B cell (primary cell): ENCODE measurements at regions not wholly inside any gene's neighbourhood (a gene's known extent, or its start where the extent isn't known, plus 50 kb on each side); places are given as distances from the start of the nearest gene placed in this dataset.

Experiments
- ATAC-seq: fragments of 200-7000 bp; cut with Tn5 transposase; one replicate; pipeline ENCODE4 v1.10.0; 2021; ENCODE audit warnings: low read depth, mild to moderate bottlenecking, moderate number of reproducible peaks, moderate library complexity
- CTCF ChIA-PET: fragments of 350-600 bp; sonication (Branson Sonifier 250); formaldehyde crosslinking; loops from one replicate; lab custom pipeline; 2021; ENCODE audit warnings: antibody characterized with exemption, inconsistent platforms; lab: Charles Lee
- POLR2A ChIA-PET: fragments of 350-600 bp; sonication (Branson Sonifier 250); formaldehyde crosslinking; loops from one replicate; lab custom pipeline; 2021; ENCODE audit warnings: antibody characterized with exemption; lab: Charles Lee
- DNase-seq: peaks from one replicate; pipeline ENCODE4 v3.0.0; 2013
- H2AFZ ChIP-seq: 2 replicates; pipeline ENCODE4 v1.6.1; 2012; ENCODE audit warnings: mild to moderate bottlenecking, low read depth, low read length; ENCODE audit not compliant: insufficient read depth, poor library complexity, severe bottlenecking
- H3K27ac ChIP-seq, 2 donors: 1 replicate in 1 of 2; 2 replicates in 1 of 2; pipeline ENCODE4 v1.5.1; 2012 to 2013; ENCODE audit warnings: low read length in 2 of 2, mild to moderate bottlenecking in 2 of 2, moderate library complexity in 1 of 2
- H3K27me3 ChIP-seq, 4 experiments: fragments of 200-600 bp in 1 of 4; sonication (generic) in 1 of 4; replicated peaks in 1 of 4; 1 replicate in 2 of 4; 2 replicates in 2 of 4; pipeline versions ENCODE4 v1.6.1 to v1.7.0; 2013 to 2016; ENCODE audit warnings: low read length in 3 of 4, mild to moderate bottlenecking in 2 of 4, mixed read lengths in 1 of 4, moderate library complexity in 1 of 4; ENCODE audit not compliant: insufficient read depth in 4 of 4, control insufficient read depth in 3 of 4; ENCODE audit errors: control extremely low read depth in 1 of 4
- H3K36me3 ChIP-seq, 2 experiments: replicated peaks in 1 of 2; 1 replicate in 1 of 2; 2 replicates in 1 of 2; pipeline versions ENCODE4 v1.6.1 to v1.7.1; 2013; ENCODE audit warnings: low read length in 1 of 2; ENCODE audit not compliant: insufficient read depth in 2 of 2, control insufficient read depth in 1 of 2; ENCODE audit errors: control extremely low read depth in 1 of 2, extremely low read depth in 1 of 2
- H3K4me1 ChIP-seq, 2 donors: fragments of 200-600 bp in 1 of 2; sonication (generic) in 1 of 2; 1 replicate in 1 of 2; 2 replicates in 1 of 2; pipeline versions ENCODE4 v1.5.1 to v1.6.1; 2013 to 2017; ENCODE audit warnings: low read length in 2 of 2; ENCODE audit not compliant: control insufficient read depth in 2 of 2, insufficient read depth in 2 of 2
- H3K4me2 ChIP-seq: replicated peaks from 2 replicates; pipeline ENCODE3; 2012; ENCODE audit warnings: mild to moderate bottlenecking, low read depth, low read length; ENCODE audit not compliant: poor library complexity, severe bottlenecking
- H3K4me3 ChIP-seq, 5 experiments: fragments of 200-600 bp in 1 of 5; sonication (generic) in 1 of 5; 1 replicate in 3 of 5; 2 replicates in 2 of 5; pipeline versions ENCODE4 v1.5.1 to v1.7.0; 2011 to 2016; ENCODE audit warnings: low read length in 4 of 5, mild to moderate bottlenecking in 4 of 5, low read depth in 2 of 5, control low read depth in 1 of 5, moderate library complexity in 1 of 5; ENCODE audit not compliant: insufficient read depth in 1 of 5; ENCODE audit errors: control extremely low read depth in 1 of 5, extremely low read depth in 1 of 5
- H3K79me2 ChIP-seq: fragments of 200-600 bp; sonication (generic); one replicate; pipeline ENCODE4 v1.6.0; 2016; ENCODE audit warnings: low read length; ENCODE audit not compliant: control insufficient read depth, insufficient read depth
- H3K9ac ChIP-seq: fragments of 200-600 bp; sonication (generic); 2 replicates; pipeline ENCODE4 v1.6.1; 2017; ENCODE audit warnings: mild to moderate bottlenecking, low read length, moderate library complexity
- H3K9me3 ChIP-seq, 3 donors: one replicate each; pipeline versions ENCODE4 v1.6.1 to v1.7.1; 2013; ENCODE audit warnings: low read length in 2 of 3; ENCODE audit not compliant: control insufficient read depth in 2 of 3, insufficient read depth in 1 of 3; ENCODE audit errors: control extremely low read depth in 1 of 3
- H4K20me1 ChIP-seq: 2 replicates; pipeline ENCODE4 v1.6.0; 2012; ENCODE audit warnings: mild to moderate bottlenecking, low read length; ENCODE audit not compliant: insufficient read depth, control insufficient read depth, poor library complexity, severe bottlenecking
- H3K27ac Mint-ChIP-seq: one replicate; pipeline ENCODE4 v1.8.0; 2021; ENCODE audit warnings: mixed read lengths
- H3K27me3 Mint-ChIP-seq: one replicate; pipeline ENCODE4 v1.8.0; 2021; ENCODE audit warnings: mixed read lengths
- H3K4me1 Mint-ChIP-seq: one replicate; pipeline ENCODE4 v1.8.0; 2021; ENCODE audit warnings: mixed read lengths
- H3K4me3 Mint-ChIP-seq: one replicate; pipeline ENCODE4 v1.8.0; 2021; ENCODE audit warnings: mixed read lengths
- H3K9me3 Mint-ChIP-seq: one replicate; pipeline ENCODE4 v1.8.0; 2022; ENCODE audit warnings: mixed read lengths; ENCODE audit not compliant: insufficient read depth
- EZH2 ChIP-seq: IDR thresholded peaks from 2 replicates; pipeline ENCODE4 v1.6.1; 2012; ENCODE audit warnings: borderline replicate concordance, low read depth, mild to moderate bottlenecking, moderate library complexity, low read length; ENCODE audit not compliant: insufficient read depth, poor library complexity, severe bottlenecking
- WGBS: methylation state at CpG from one replicate; pipeline ENCODE4 v1.1.5; 2013; ENCODE audit warnings: missing lambda C conversion rate; ENCODE audit not compliant: insufficient coverage; 5-methylcytosine and 5-hydroxymethylcytosine counted together
- intact Hi-C: fragments of 100-400 bp; cut with micrococcal nuclease; formaldehyde crosslinking; loops from one replicate; pipeline ENCODE4 v1.10.0; 2022
- TF ChIP-seq, protein P1 (sequence below): fragments of 200-600 bp; IDR thresholded peaks from one replicate; pipeline ENCODE4 v1.8.0; 2022; ENCODE audit warnings: antibody characterized with exemption, mild to moderate bottlenecking

GRCh38 chr15:81686021-81686420 is 312.0 kb upstream of the TMC3 start:
- CTCF ChIA-PET = no interaction called here
- H3K4me1 ChIP-seq = no peaks in the 10 kb centered on the region
- H3K9me3 Mint-ChIP-seq = peaks cover 3% of the 10 kb centered on the region
- H4K20me1 ChIP-seq = no peaks in the 10 kb centered on the region
- H3K27ac Mint-ChIP-seq = no peak overlapping the region
- H3K36me3 ChIP-seq = no peaks in the 10 kb centered on the region
- no peak overlapping the region for H2AFZ ChIP-seq
- no peak for TF ChIP-seq EZH2
- TF ChIP-seq, protein P1, sequence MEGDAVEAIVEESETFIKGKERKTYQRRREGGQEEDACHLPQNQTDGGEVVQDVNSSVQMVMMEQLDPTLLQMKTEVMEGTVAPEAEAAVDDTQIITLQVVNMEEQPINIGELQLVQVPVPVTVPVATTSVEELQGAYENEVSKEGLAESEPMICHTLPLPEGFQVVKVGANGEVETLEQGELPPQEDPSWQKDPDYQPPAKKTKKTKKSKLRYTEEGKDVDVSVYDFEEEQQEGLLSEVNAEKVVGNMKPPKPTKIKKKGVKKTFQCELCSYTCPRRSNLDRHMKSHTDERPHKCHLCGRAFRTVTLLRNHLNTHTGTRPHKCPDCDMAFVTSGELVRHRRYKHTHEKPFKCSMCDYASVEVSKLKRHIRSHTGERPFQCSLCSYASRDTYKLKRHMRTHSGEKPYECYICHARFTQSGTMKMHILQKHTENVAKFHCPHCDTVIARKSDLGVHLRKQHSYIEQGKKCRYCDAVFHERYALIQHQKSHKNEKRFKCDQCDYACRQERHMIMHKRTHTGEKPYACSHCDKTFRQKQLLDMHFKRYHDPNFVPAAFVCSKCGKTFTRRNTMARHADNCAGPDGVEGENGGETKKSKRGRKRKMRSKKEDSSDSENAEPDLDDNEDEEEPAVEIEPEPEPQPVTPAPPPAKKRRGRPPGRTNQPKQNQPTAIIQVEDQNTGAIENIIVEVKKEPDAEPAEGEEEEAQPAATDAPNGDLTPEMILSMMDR = no peak
- POLR2A ChIA-PET = no interaction called here
- no peaks in the 10 kb centered on the region for H3K79me2 ChIP-seq
- no peak overlapping the region for H3K27ac ChIP-seq
- no peak overlapping the region for H3K4me3 Mint-ChIP-seq
- no peaks in the 10 kb centered on the region for H3K27me3 ChIP-seq
- H3K9ac ChIP-seq = no peak overlapping the region
- DNase-seq = no peak
- no CpG with 5 or more reads among the region's 4 CpGs for WGBS
- H3K4me3 ChIP-seq = no peak overlapping the region
- intact Hi-C loops = no loop called here
- H3K4me2 ChIP-seq = no peak overlapping the region
- ATAC-seq = no peak
- no peaks in the 10 kb centered on the region for H3K9me3 ChIP-seq
- H3K4me1 Mint-ChIP-seq = no peaks in the 10 kb centered on the region
- H3K27me3 Mint-ChIP-seq = no peaks in the 10 kb centered on the region

- intact Hi-C loops = no loop called here
- no peaks in the 10 kb centered on the region for H3K9me3 ChIP-seq
- peaks cover 3% of the 10 kb centered on the region for H3K9me3 Mint-ChIP-seq
- H3K27me3 Mint-ChIP-seq = no peaks in the 10 kb centered on the region
- no peak overlapping the region for H2AFZ ChIP-seq
- CTCF ChIA-PET = no interaction called here
- POLR2A ChIA-PET = no interaction called here
- DNase-seq (no peak), ATAC-seq (no peak)
- H3K4me2 ChIP-seq = no peak overlapping the region
- TF ChIP-seq, protein P1 = no peak
- TF ChIP-seq EZH2 = no peak
- no peaks in the 10 kb centered on the region for H4K20me1 ChIP-seq
- H3K4me3 Mint-ChIP-seq = no peak overlapping the region
- no peaks in the 10 kb centered on the region for H3K36me3 ChIP-seq
- H3K4me3 ChIP-seq = no peak overlapping the region
- no peaks in the 10 kb centered on the region for H3K4me1 ChIP-seq
- H3K4me1 Mint-ChIP-seq = no peaks in the 10 kb centered on the region
- no peak overlapping the region for H3K27ac ChIP-seq
- no peaks in the 10 kb centered on the region for H3K79me2 ChIP-seq
- H3K9ac ChIP-seq = no peak overlapping the region
- H3K27ac Mint-ChIP-seq = no peak overlapping the region
- H3K27me3 ChIP-seq = no peaks in the 10 kb centered on the region
Measured at GRCh38 chr15:81685237-81685636, 311.2 kb upstream of the TMC3 start.
